ENCODE measurements at regions not wholly inside any gene's neighbourhood (a gene's known extent, or its start where the extent isn't known, plus 50 kb on each side); places are given as distances from the start of the nearest gene placed in this dataset.
A peak's percentile ranks its signal among the peaks of the same experiment; 100 is the strongest.

GRCh38 chr11:80320765-80321164 lies 879.9 kb upstream of the TENM4 start:
- TF ChIP-seq CTCF (IDR thresholded peaks at IDR 0.05) (peak in 1 of 3 experiments; percentile 15), POLR2A (IDR thresholded peaks at IDR 0.05) (no peak)
- intact Hi-C loops (cut with DNase I; ENCODE audit: low total_unique reads) = no loop called here
- H3K36me3 ChIP-seq (ENCODE audit: low read depth, missing control alignments) = no peaks in the 10 kb centered on the region
- H3K4me1 ChIP-seq = no peaks in the 10 kb centered on the region
- no peak overlapping the region for H3K4me3 ChIP-seq
- H3K27ac ChIP-seq = no peak overlapping the region
- H3K27me3 ChIP-seq = no peaks in the 10 kb centered on the region
- no peak for DNase-seq
- WGBS, 2 donors = 66 to 67% methylated on average over 4 of the region's 4 CpGs
- no peaks in the 10 kb centered on the region for H3K9me3 ChIP-seq

GRCh38 chr11:80320226-80320625 lies 879.4 kb upstream of the TENM4 start:
- Histone ChIP-seq H3K4me1 (no peaks in the 10 kb centered on the region), H3K9me3 (no peaks in the 10 kb centered on the region), H3K4me3 (no peak overlapping the region), H3K36me3 (ENCODE audit: low read depth, missing control alignments) (no peaks in the 10 kb centered on the region), H3K27me3 (no peaks in the 10 kb centered on the region), H3K27ac (no peak overlapping the region)
- intact Hi-C loops (cut with DNase I; ENCODE audit: low total_unique reads) = no loop called here
- 60 to 80% methylated on average over 1 of the region's 1 CpG for WGBS, 2 donors
- DNase-seq = no peak
- no peak for TF ChIP-seq POLR2A (IDR thresholded peaks at IDR 0.05)
- no peak for TF ChIP-seq CTCF (IDR thresholded peaks at IDR 0.05)

- no peak overlapping the region for H3K27ac ChIP-seq
- no peaks in the 10 kb centered on the region for H3K27me3 ChIP-seq
- no peaks in the 10 kb centered on the region for H3K36me3 ChIP-seq (ENCODE audit: low read depth, missing control alignments)
- no peak for DNase-seq
- no peak overlapping the region for H3K4me3 ChIP-seq
- no peak for TF ChIP-seq POLR2A (IDR thresholded peaks at IDR 0.05)
- no peak for TF ChIP-seq CTCF (IDR thresholded peaks at IDR 0.05)
- no peaks in the 10 kb centered on the region for H3K4me1 ChIP-seq
- intact Hi-C loops (cut with DNase I; ENCODE audit: low total_unique reads) = no loop called here
- 94 to 100% methylated on average over 1 of the region's 1 CpG for WGBS, 2 donors
- H3K9me3 ChIP-seq = no peaks in the 10 kb centered on the region
Observed at GRCh38 chr11:80317612-80318011, 876.8 kb upstream of the TENM4 start.

- WGBS, 2 donors = 77 to 78% methylated on average over 2 of the region's 2 CpGs
- no peaks in the 10 kb centered on the region for H3K27me3 ChIP-seq
- H3K36me3 ChIP-seq (ENCODE audit: low read depth, missing control alignments) = no peaks in the 10 kb centered on the region
- no peaks in the 10 kb centered on the region for H3K4me1 ChIP-seq
- TF ChIP-seq POLR2A (IDR thresholded peaks at IDR 0.05) = no peak
- no peak for TF ChIP-seq CTCF (IDR thresholded peaks at IDR 0.05)
- no peak overlapping the region for H3K27ac ChIP-seq
- H3K9me3 ChIP-seq = no peaks in the 10 kb centered on the region
- H3K4me3 ChIP-seq = no peak overlapping the region
- intact Hi-C loops (cut with DNase I; ENCODE audit: low total_unique reads) = no loop called here
- DNase-seq = no peak
Observed at GRCh38 chr11:80315200-80315599, 874.4 kb upstream of the TENM4 start.

- Histone ChIP-seq H3K27me3 (no peaks in the 10 kb centered on the region), H3K27ac (no peak overlapping the region), H3K4me3 (no peak overlapping the region), H3K36me3 (ENCODE audit: low read depth, missing control alignments) (no peaks in the 10 kb centered on the region), H3K9me3 (no peaks in the 10 kb centered on the region), H3K4me1 (no peaks in the 10 kb centered on the region)
- TF ChIP-seq CTCF (IDR thresholded peaks at IDR 0.05) (no peak), POLR2A (IDR thresholded peaks at IDR 0.05) (no peak)
- intact Hi-C loops (cut with DNase I; ENCODE audit: low total_unique reads) = no loop called here
- no peak for DNase-seq
Observed at GRCh38 chr11:80309301-80309700, 868.5 kb upstream of the TENM4 start.
